Activated effector memory CD4-positive, alpha-beta T cell treated with Interleukin-2 at 50 U/mL for 16 hours (primary cell): ENCODE measurements at regions not wholly inside any gene's neighbourhood (a gene's known extent, or its start where the extent isn't known, plus 50 kb on each side); places are given as distances from the start of the nearest gene placed in this dataset.

ENCODE experiments used
- DNase-seq: peaks from one replicate; pipeline ENCODE4 v3.0.0-alpha.2; 2020

- no peak for DNase-seq
Observed at GRCh38 chr5:8580298-8580697, 711.4 kb downstream of the MTRR start.

- no peak for DNase-seq
Observed at GRCh38 chr5:8581047-8581446, 712.1 kb downstream of the MTRR start.

GRCh38 chr5:8585230-8586018 lies 716.5 kb downstream of the MTRR start:
- no peak for DNase-seq

- no peak for DNase-seq
Observed at GRCh38 chr5:8590959-8591358, 722.0 kb downstream of the MTRR start.

GRCh38 chr5:8598356-8598755 lies 729.4 kb downstream of the MTRR start:
- DNase-seq: no peak

GRCh38 chr5:8598996-8599395 lies 730.0 kb downstream of the MTRR start:
- no peak for DNase-seq

- DNase-seq: no peak
Observed at GRCh38 chr5:8600843-8601242, 731.9 kb downstream of the MTRR start.

- no peak for DNase-seq
Observed at GRCh38 chr5:8601831-8602354, 732.9 kb downstream of the MTRR start.

- no peak for DNase-seq
Observed at GRCh38 chr5:8606231-8606630, 737.3 kb downstream of the MTRR start.

GRCh38 chr5:8611067-8611466 lies 742.1 kb downstream of the MTRR start:
- DNase-seq: no peak

GRCh38 chr5:8613078-8613685 lies 744.2 kb downstream of the MTRR start:
- no peak for DNase-seq

GRCh38 chr5:8615142-8615858 lies 746.4 kb downstream of the MTRR start:
- DNase-seq: no peak

GRCh38 chr5:8628521-8628920 lies 759.6 kb downstream of the MTRR start:
- no peak for DNase-seq

- no peak for DNase-seq
Observed at GRCh38 chr5:8633259-8633658, 764.3 kb downstream of the MTRR start.

- no peak for DNase-seq
Observed at GRCh38 chr5:8633696-8634095, 764.7 kb downstream of the MTRR start.

- no peak for DNase-seq
Observed at GRCh38 chr5:8634219-8634618, 765.3 kb downstream of the MTRR start.

GRCh38 chr5:8641786-8642505 lies 773.0 kb downstream of the MTRR start:
- DNase-seq: no peak

GRCh38 chr5:8644377-8644776 lies 775.4 kb downstream of the MTRR start:
- DNase-seq: no peak

GRCh38 chr5:8647111-8647510 lies 778.2 kb downstream of the MTRR start:
- no peak for DNase-seq

- no peak for DNase-seq
Observed at GRCh38 chr5:8650186-8650585, 781.2 kb downstream of the MTRR start.

GRCh38 chr5:8660133-8660893 lies 791.4 kb downstream of the MTRR start:
- DNase-seq: no peak

GRCh38 chr5:8663374-8663773 lies 794.4 kb downstream of the MTRR start:
- DNase-seq: no peak
